HepG2 (cell line): ENCODE measurements at regions not wholly inside any gene's neighbourhood (a gene's known extent, or its start where the extent isn't known, plus 50 kb on each side); places are given as distances from the start of the nearest gene placed in this dataset.

ENCODE experiments used
- ATAC-seq: fragments of 200-7000 bp; cut with Tn5 transposase; 3 replicates; pipeline ENCODE4 v1.9.1; 2020; ENCODE audit warnings: mild to moderate bottlenecking, moderate library complexity
- BruUV-seq: library from RNA; stranded (reverse); fragments of 400-500 nt; replicated peaks from 2 replicates; lab custom pipeline; 2021; lab: Mats Ljungman, UMichigan
- CTCF ChIA-PET: fragments of 300-600 bp; formaldehyde crosslinking; extraction: SDS; loops from one replicate; lab custom pipeline; 2021; ENCODE audit warnings: low total read pairs, inconsistent platforms, low intra/inter-chr PET ratio; lab: Yijun Ruan, JAX
- POLR2A ChIA-PET: fragments of 350-600 bp; sonication (Branson Sonifier 250); formaldehyde crosslinking; loops from one replicate; lab custom pipeline; 2020; ENCODE audit warnings: antibody characterized with exemption, inconsistent platforms; lab: Yijun Ruan, JAX
- DNase-seq: peaks from one replicate; pipeline ENCODE4 v3.0.0-alpha.2; 2015; ENCODE audit warnings: low spot score
- FAIRE-seq: peaks from 3 replicates; lab custom pipeline; 2011; peaks lifted over from hg19 to GRCh38; lab: Jason Lieb, UNC
- H2AFZ ChIP-seq: one replicate; pipeline ENCODE4 v1.6.1; 2011; ENCODE audit warnings: low read length, inconsistent platforms
- H3K27ac ChIP-seq: fragments of 300-600 bp; 3 replicates; pipeline ENCODE4 v1.8.0; 2011; ENCODE audit warnings: mixed run types, mild to moderate bottlenecking, mixed read lengths, low read length, inconsistent platforms; ENCODE audit not compliant: insufficient read depth; ENCODE audit errors: extremely low read length
- H3K27me3 ChIP-seq, 2 experiments: fragments of 200-600 bp in 1 of 2; 2 replicates in 1 of 2; 3 replicates in 1 of 2; pipeline versions ENCODE4 v1.6.0 to v1.8.0; 2011; ENCODE audit warnings: low read length in 2 of 2, mild to moderate bottlenecking in 2 of 2, moderate library complexity in 2 of 2, inconsistent platforms in 1 of 2; ENCODE audit not compliant: insufficient read depth in 2 of 2, control insufficient read depth in 1 of 2
- H3K36me3 ChIP-seq, 2 experiments: fragments of 200-600 bp in 1 of 2; replicated peaks in 1 of 2; 2 replicates in 1 of 2; 3 replicates in 1 of 2; pipeline versions ENCODE4 v1.5.1 to v1.8.0; 2011; ENCODE audit warnings: low read length in 2 of 2, inconsistent platforms in 1 of 2; ENCODE audit not compliant: insufficient read depth in 2 of 2, control insufficient read depth in 1 of 2
- H3K4me1 ChIP-seq: 2 replicates; pipeline ENCODE4 v1.5.1; 2012; ENCODE audit warnings: low read length, inconsistent platforms; ENCODE audit not compliant: insufficient read depth
- H3K4me2 ChIP-seq: 2 replicates; pipeline ENCODE4 v1.6.0; 2011; ENCODE audit warnings: low read depth, low read length, inconsistent platforms
- H3K4me3 ChIP-seq, 3 experiments: fragments of 200-600 bp in 1 of 3; sonication (generic), shearing (Covaris generic) in 1 of 3; replicated peaks in 1 of 3; 2 replicates each; pipeline ENCODE4 v1.5.1; 2011 to 2016; ENCODE audit warnings: low read length in 3 of 3, inconsistent platforms in 2 of 3, low read depth in 2 of 3, mild to moderate bottlenecking in 2 of 3, control low read depth in 1 of 3, mixed read lengths in 1 of 3; ENCODE audit not compliant: insufficient read depth in 1 of 3
- H3K79me2 ChIP-seq: one replicate; pipeline ENCODE4 v1.6.1; 2011; ENCODE audit warnings: low read length, inconsistent platforms; ENCODE audit not compliant: insufficient read depth
- H3K9ac ChIP-seq: 2 replicates; pipeline ENCODE4 v1.6.0; 2011; ENCODE audit warnings: mild to moderate bottlenecking, low read depth, low read length, inconsistent platforms; ENCODE audit not compliant: insufficient read depth
- H3K9me3 ChIP-seq: 2 replicates; pipeline ENCODE4 v1.5.1; 2012; ENCODE audit warnings: mild to moderate bottlenecking, low read length
- H4K20me1 ChIP-seq: 2 replicates; pipeline ENCODE4 v1.6.0; 2011; ENCODE audit warnings: inconsistent platforms, mild to moderate bottlenecking, low read length, moderate library complexity; ENCODE audit not compliant: insufficient read depth
- CENPT ChIP-seq: sonication (generic); formaldehyde crosslinking; IDR thresholded peaks from 2 replicates; pipeline ENCODE4 v1.8.0; 2022; ENCODE audit warnings: low read depth, mild to moderate bottlenecking, moderate library complexity, missing genetic modification reagents
- MIXL1 ChIP-seq: IDR thresholded peaks from 2 replicates; pipeline ENCODE4 v1.6.1; 2016
- MTF1 ChIP-seq: sonication (generic); formaldehyde crosslinking; IDR thresholded peaks from 2 replicates; pipeline ENCODE4 v1.5.0; 2020; ENCODE audit warnings: missing genetic modification reagents
- PPARG ChIP-seq: conservative IDR thresholded peaks from 2 replicates; pipeline ENCODE4 v1.6.1; 2016; ENCODE audit warnings: missing biosample characterization, missing genetic modification reagents
- SAFB2 ChIP-seq: sonication (generic); formaldehyde crosslinking; IDR thresholded peaks from 2 replicates; pipeline ENCODE4 v1.5.1; 2020; ENCODE audit warnings: missing genetic modification reagents, low read depth, mild to moderate bottlenecking, borderline replicate concordance
- ZFP90 ChIP-seq: sonication (generic); formaldehyde crosslinking; IDR thresholded peaks from 2 replicates; pipeline ENCODE4 v1.8.0; 2022; ENCODE audit warnings: missing genetic modification reagents, mild to moderate bottlenecking, inconsistent platforms, borderline replicate concordance
- ZNF232 ChIP-seq: sonication (generic); formaldehyde crosslinking; IDR thresholded peaks from 2 replicates; pipeline ENCODE4 v1.4.0; 2020; ENCODE audit warnings: missing genetic modification reagents, borderline replicate concordance
- ZNF547 ChIP-seq: sonication (generic); formaldehyde crosslinking; IDR thresholded peaks from 2 replicates; pipeline ENCODE4 v1.5.1; 2020; ENCODE audit warnings: mild to moderate bottlenecking, missing genetic modification reagents
- ZNF83 ChIP-seq: sonication (generic); formaldehyde crosslinking; IDR thresholded peaks from 2 replicates; pipeline ENCODE4 v1.4.0; 2020; ENCODE audit warnings: missing genetic modification reagents, mild to moderate bottlenecking, borderline replicate concordance
- ZNF891 ChIP-seq: sonication (generic); formaldehyde crosslinking; IDR thresholded peaks from 2 replicates; pipeline ENCODE4 v1.5.0; 2020; ENCODE audit warnings: mild to moderate bottlenecking, missing genetic modification reagents
- WGBS: methylation state at CpG from one replicate; pipeline ENCODE4 v1.1.6; 2017; ENCODE audit warnings: low lambda C conversion rate; 5-methylcytosine and 5-hydroxymethylcytosine counted together
- in situ Hi-C: cut with HindIII; loops from 2 replicates; pipeline ENCODE4 v1.10.0; 2017; ENCODE audit warnings: low pct_unique_long_range_greater_than_20kb; ENCODE audit not compliant: extremely low pct_ligation_motif_present
- intact Hi-C: fragments of 100-400 bp; cut with micrococcal nuclease; formaldehyde crosslinking; loops from one replicate; pipeline ENCODE4 v1.10.0; 2022; ENCODE audit not compliant: unreplicated experiment
- TF ChIP-seq, protein P1 (sequence below): sonication (generic); formaldehyde crosslinking; IDR thresholded peaks from 2 replicates; pipeline ENCODE4 v1.4.0; 2020; ENCODE audit warnings: missing genetic modification reagents
- TF ChIP-seq, protein P2 (sequence below): sonication (generic); formaldehyde crosslinking; IDR thresholded peaks from 2 replicates; pipeline ENCODE4 v1.5.1; 2020; ENCODE audit warnings: missing genetic modification reagents, mild to moderate bottlenecking, borderline replicate concordance
- TF ChIP-seq, protein P3 (sequence below): sonication (generic); formaldehyde crosslinking; IDR thresholded peaks from 2 replicates; pipeline ENCODE4 v1.4.0; 2020; ENCODE audit warnings: missing genetic modification reagents, borderline replicate concordance

DNA sequence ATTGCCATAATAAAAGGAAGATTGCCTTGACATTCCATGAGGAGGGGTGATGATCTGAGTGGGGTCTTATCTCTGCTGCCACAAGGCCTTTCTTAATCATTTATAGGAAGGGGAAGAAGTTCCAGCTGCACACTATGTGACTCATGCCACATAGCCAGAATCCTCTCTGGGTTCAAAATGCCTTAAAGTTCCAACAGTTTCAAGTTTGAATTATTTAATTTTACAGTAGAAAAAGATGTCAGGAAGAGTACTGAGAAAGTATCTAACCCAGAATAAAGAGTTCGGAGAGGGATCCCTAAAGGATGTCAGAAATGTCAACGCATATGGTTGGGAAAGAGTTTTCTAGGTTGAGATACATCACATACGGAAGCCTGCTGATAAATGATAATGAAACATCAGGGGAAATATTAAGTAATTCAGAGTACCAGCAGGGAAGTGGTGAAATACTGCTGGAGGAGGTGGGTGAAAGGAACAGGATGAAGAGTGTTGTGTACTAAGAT lies 999.9 kb downstream of the TSN start (continued):
- no peak for TF ChIP-seq ZFP90 (CRISPR knock-in tag)

DNA sequence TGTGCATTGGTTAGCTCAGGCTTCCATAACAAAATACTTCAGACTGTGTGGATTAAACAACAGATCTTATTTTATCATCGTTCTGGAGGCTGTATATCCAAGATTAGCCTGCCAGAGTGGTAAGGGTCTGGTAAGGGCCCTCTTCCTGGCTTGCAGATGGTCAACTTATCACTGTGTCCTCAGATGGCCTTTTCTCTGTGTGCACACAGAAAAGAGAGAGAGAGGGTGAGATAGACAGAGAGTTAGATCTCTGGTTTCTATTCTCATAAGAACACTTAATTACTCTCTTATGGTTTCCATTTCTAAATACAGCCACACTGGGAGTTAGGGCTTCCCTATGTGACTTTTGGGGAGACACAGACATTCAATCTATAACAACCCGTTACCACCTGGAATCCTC lies 1003.5 kb downstream of the TSN start:
- H3K27ac ChIP-seq = no peak overlapping the region
- H2AFZ ChIP-seq = no peak overlapping the region
- H3K4me2 ChIP-seq = no peak overlapping the region
- H3K4me3 ChIP-seq = no peak overlapping the region
- H3K79me2 ChIP-seq = no peaks in the 10 kb centered on the region
- H3K27me3 ChIP-seq = no peaks in the 10 kb centered on the region
- no TSS peak for BruUV-seq
- H3K36me3 ChIP-seq = no peaks in the 10 kb centered on the region
- 0% methylated on average over 2 of the region's 2 CpGs for WGBS
- peaks cover 54% of the 10 kb centered on the region for H3K9me3 ChIP-seq
- CTCF ChIA-PET = no interaction called here
- no peaks in the 10 kb centered on the region for H3K4me1 ChIP-seq
- in situ Hi-C loops (no loop called here), intact Hi-C loops (no loop called here)
- POLR2A ChIA-PET = no interaction called here
- no peak for DNase-seq
- no peak for ATAC-seq
- no peak for FAIRE-seq
- no peak overlapping the region for H3K9ac ChIP-seq
- no peaks in the 10 kb centered on the region for H4K20me1 ChIP-seq
- TF ChIP-seq MIXL1 (CRISPR knock-in tag) (no peak), ZNF232 (CRISPR knock-in tag) (no peak), PPARG (CRISPR knock-in tag) (no peak), SAFB2 (CRISPR knock-in tag) (no peak), ZNF547 (CRISPR knock-in tag) (no peak), ZNF891 (no peak), ZNF83 (CRISPR knock-in tag) (no peak), CENPT (CRISPR knock-in tag) (no peak), MTF1 (no peak)
- TF ChIP-seq, protein P1, sequence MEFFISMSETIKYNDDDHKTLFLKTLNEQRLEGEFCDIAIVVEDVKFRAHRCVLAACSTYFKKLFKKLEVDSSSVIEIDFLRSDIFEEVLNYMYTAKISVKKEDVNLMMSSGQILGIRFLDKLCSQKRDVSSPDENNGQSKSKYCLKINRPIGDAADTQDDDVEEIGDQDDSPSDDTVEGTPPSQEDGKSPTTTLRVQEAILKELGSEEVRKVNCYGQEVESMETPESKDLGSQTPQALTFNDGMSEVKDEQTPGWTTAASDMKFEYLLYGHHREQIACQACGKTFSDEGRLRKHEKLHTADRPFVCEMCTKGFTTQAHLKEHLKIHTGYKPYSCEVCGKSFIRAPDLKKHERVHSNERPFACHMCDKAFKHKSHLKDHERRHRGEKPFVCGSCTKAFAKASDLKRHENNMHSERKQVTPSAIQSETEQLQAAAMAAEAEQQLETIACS (CRISPR knock-in tag) = no peak
- TF ChIP-seq, protein P2, sequence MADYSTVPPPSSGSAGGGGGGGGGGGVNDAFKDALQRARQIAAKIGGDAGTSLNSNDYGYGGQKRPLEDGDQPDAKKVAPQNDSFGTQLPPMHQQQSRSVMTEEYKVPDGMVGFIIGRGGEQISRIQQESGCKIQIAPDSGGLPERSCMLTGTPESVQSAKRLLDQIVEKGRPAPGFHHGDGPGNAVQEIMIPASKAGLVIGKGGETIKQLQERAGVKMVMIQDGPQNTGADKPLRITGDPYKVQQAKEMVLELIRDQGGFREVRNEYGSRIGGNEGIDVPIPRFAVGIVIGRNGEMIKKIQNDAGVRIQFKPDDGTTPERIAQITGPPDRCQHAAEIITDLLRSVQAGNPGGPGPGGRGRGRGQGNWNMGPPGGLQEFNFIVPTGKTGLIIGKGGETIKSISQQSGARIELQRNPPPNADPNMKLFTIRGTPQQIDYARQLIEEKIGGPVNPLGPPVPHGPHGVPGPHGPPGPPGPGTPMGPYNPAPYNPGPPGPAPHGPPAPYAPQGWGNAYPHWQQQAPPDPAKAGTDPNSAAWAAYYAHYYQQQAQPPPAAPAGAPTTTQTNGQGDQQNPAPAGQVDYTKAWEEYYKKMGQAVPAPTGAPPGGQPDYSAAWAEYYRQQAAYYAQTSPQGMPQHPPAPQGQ (CRISPR knock-in tag) = no peak
- TF ChIP-seq, protein P3, sequence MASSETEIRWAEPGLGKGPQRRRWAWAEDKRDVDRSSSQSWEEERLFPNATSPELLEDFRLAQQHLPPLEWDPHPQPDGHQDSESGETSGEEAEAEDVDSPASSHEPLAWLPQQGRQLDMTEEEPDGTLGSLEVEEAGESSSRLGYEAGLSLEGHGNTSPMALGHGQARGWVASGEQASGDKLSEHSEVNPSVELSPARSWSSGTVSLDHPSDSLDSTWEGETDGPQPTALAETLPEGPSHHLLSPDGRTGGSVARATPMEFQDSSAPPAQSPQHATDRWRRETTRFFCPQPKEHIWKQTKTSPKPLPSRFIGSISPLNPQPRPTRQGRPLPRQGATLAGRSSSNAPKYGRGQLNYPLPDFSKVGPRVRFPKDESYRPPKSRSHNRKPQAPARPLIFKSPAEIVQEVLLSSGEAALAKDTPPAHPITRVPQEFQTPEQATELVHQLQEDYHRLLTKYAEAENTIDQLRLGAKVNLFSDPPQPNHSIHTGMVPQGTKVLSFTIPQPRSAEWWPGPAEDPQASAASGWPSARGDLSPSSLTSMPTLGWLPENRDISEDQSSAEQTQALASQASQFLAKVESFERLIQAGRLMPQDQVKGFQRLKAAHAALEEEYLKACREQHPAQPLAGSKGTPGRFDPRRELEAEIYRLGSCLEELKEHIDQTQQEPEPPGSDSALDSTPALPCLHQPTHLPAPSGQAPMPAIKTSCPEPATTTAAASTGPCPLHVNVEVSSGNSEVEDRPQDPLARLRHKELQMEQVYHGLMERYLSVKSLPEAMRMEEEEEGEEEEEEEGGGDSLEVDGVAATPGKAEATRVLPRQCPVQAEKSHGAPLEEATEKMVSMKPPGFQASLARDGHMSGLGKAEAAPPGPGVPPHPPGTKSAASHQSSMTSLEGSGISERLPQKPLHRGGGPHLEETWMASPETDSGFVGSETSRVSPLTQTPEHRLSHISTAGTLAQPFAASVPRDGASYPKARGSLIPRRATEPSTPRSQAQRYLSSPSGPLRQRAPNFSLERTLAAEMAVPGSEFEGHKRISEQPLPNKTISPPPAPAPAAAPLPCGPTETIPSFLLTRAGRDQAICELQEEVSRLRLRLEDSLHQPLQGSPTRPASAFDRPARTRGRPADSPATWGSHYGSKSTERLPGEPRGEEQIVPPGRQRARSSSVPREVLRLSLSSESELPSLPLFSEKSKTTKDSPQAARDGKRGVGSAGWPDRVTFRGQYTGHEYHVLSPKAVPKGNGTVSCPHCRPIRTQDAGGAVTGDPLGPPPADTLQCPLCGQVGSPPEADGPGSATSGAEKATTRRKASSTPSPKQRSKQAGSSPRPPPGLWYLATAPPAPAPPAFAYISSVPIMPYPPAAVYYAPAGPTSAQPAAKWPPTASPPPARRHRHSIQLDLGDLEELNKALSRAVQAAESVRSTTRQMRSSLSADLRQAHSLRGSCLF (CRISPR knock-in tag) = no peak
